Calu3 (cell line): ENCODE measurements at regions not wholly inside any gene's neighbourhood (a gene's known extent, or its start where the extent isn't known, plus 50 kb on each side); places are given as distances from the start of the nearest gene placed in this dataset.

Experiments
- BruUV-seq: library from RNA; stranded (reverse); fragments of 400-500 nt; replicated peaks from 2 replicates; lab custom pipeline; 2021; lab: Mats Ljungman, UMichigan
- CTCF ChIA-PET: fragments of 300-600 bp; sonication (Branson Sonifier 250); formaldehyde crosslinking; loops from one replicate; lab custom pipeline; 2022; ENCODE audit warnings: antibody characterized with exemption; lab: Charles Lee
- DNase-seq: peaks from one replicate; pipeline ENCODE4 v3.0.0; 2022
- H3K27ac Mint-ChIP-seq: one replicate; pipeline ENCODE4 v1.8.0; 2022; ENCODE audit warnings: mixed read lengths; ENCODE audit not compliant: unreplicated experiment
- H3K27me3 Mint-ChIP-seq: one replicate; pipeline ENCODE4 v1.8.0; 2022; ENCODE audit warnings: mixed read lengths; ENCODE audit not compliant: unreplicated experiment
- H3K36me3 Mint-ChIP-seq: one replicate; pipeline ENCODE4 v1.8.0; 2022; ENCODE audit warnings: mild to moderate bottlenecking, moderate library complexity, mixed read lengths; ENCODE audit not compliant: insufficient read depth, unreplicated experiment
- H3K4me1 Mint-ChIP-seq: one replicate; pipeline ENCODE4 v1.8.0; 2022; ENCODE audit warnings: mild to moderate bottlenecking, low read depth, mixed read lengths; ENCODE audit not compliant: unreplicated experiment
- H3K4me3 Mint-ChIP-seq: one replicate; pipeline ENCODE4 v1.8.0; 2022; ENCODE audit warnings: mild to moderate bottlenecking, low read depth, moderate library complexity, mixed read lengths; ENCODE audit not compliant: unreplicated experiment
- H3K9me3 Mint-ChIP-seq: one replicate; pipeline ENCODE4 v1.8.0; 2022; ENCODE audit warnings: low read depth, mixed read lengths; ENCODE audit not compliant: unreplicated experiment
- CTCF ChIP-seq: fragments of 200-600 bp; IDR thresholded peaks from one replicate; pipeline ENCODE4 v1.8.0; 2022; ENCODE audit warnings: antibody characterized with exemption; ENCODE audit not compliant: unreplicated experiment
- intact Hi-C: fragments of 100-400 bp; cut with micrococcal nuclease; formaldehyde crosslinking; loops from one replicate; pipeline ENCODE4 v1.10.0; 2022; ENCODE audit not compliant: unreplicated experiment

DNA sequence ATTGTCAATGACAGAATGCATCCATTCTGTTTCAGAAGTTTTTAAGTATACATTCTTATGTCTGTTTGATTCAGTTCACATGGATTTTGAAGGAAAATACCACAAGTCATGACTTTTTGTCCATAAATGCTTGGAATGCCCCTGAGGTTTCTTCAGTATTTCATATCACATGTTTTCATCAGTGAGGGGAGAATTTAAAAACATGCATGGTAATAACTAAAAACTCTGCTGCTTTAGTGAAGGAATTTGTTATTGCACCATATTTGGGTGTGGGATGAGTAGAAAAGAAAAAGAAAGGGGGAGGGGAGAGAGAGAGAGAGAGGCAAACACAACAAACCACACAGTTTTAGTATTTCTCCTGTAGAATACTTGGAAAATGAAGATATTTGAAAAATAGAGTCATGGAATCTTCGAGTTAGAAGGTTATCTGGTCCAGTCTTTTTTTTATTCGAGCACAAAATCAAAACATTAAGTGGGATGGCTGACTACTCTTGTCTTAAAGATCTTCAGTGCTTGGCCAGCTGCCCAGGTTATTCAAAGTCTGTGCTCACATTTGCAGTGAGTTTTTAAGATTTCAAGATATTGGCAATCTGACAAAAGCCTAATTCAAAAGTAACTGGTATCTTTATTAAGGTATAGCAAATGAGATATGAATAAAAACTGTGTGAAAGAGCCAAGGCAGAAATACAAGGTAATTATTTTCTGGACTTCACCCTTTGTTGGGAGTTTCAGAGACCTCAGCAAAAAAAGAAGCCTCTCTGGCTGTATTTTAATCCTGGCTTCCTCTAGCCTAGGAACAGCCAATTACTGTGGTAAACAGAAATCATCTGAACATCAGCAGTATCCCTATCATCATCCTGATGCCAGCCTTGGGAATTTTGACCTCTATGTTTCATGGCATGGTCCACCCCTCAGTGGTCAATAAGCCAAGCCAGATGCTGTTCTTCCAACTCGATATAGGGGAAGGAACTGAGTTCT is 687.9 kb upstream of the CITED2 start:
- H3K4me3 Mint-ChIP-seq, result no peak overlapping the region
- DNase-seq, result no peak

GRCh38 chr6:140061110-140062042 is 686.9 kb upstream of the CITED2 start:
- CTCF ChIA-PET, result no interaction called here
- no peaks in the 10 kb centered on the region for H3K36me3 Mint-ChIP-seq
- no peak overlapping the region for H3K4me3 Mint-ChIP-seq
- no peak for DNase-seq
- H3K27me3 Mint-ChIP-seq, result no peaks in the 10 kb centered on the region
- H3K27ac Mint-ChIP-seq, result no peak overlapping the region
- no peak for TF ChIP-seq CTCF
- no TSS peak for BruUV-seq
- H3K4me1 Mint-ChIP-seq, result peaks cover 12% of the 10 kb centered on the region
- intact Hi-C loops, result no loop called here
- H3K9me3 Mint-ChIP-seq, result no peaks in the 10 kb centered on the region

More for the DNA sequence above, 687.9 kb upstream of the CITED2 start:
- peaks cover 12% of the 10 kb centered on the region for H3K4me1 Mint-ChIP-seq
- no peaks in the 10 kb centered on the region for H3K9me3 Mint-ChIP-seq
- BruUV-seq, result no TSS peak
- H3K36me3 Mint-ChIP-seq, result no peaks in the 10 kb centered on the region
- CTCF ChIA-PET, result no interaction called here
- no peak overlapping the region for H3K27ac Mint-ChIP-seq
- H3K27me3 Mint-ChIP-seq, result no peaks in the 10 kb centered on the region
- TF ChIP-seq CTCF, result no peak
- intact Hi-C loops, result no loop called here

DNA sequence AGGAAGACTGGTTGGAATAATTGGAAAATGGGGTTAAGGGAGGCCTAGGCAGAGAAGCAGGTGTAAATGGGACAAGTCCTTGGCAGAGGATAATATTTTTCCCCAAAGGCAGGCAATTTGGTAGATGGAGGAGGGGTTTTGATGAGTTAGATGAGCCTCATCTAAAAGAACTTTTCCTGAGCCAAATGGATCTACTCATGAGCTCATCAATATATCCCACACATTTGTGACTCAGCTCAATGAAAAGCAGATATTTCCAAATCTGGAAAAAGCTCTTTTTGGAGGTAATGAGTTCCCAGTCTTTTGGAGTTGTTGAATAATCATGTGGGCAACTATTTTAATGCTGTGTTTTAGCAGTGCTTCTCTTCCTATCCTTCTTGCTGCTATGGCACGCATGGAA is 685.5 kb upstream of the CITED2 start:
- no peak for DNase-seq
- intact Hi-C loops, result no loop called here
- Mint-ChIP-seq H3K4me1 (peaks cover 12% of the 10 kb centered on the region), H3K27ac (no peak overlapping the region), H3K27me3 (no peaks in the 10 kb centered on the region), H3K36me3 (no peaks in the 10 kb centered on the region), H3K4me3 (no peak overlapping the region), H3K9me3 (no peaks in the 10 kb centered on the region)
- TF ChIP-seq CTCF, result no peak
- no TSS peak for BruUV-seq
- CTCF ChIA-PET, result no interaction called here

- Mint-ChIP-seq H3K36me3 (no peaks in the 10 kb centered on the region), H3K4me3 (no peak overlapping the region), H3K27ac (no peak overlapping the region), H3K9me3 (no peaks in the 10 kb centered on the region), H3K4me1 (peaks cover 12% of the 10 kb centered on the region), H3K27me3 (no peaks in the 10 kb centered on the region)
- no peak for DNase-seq
- BruUV-seq, result no TSS peak
- CTCF ChIA-PET, result no interaction called here
- intact Hi-C loops, result no loop called here
- TF ChIP-seq CTCF, result no peak
Observed at GRCh38 chr6:140058863-140059262, 684.4 kb upstream of the CITED2 start.
